ENCODE measurements at regions not wholly inside any gene's neighbourhood (a gene's known extent, or its start where the extent isn't known, plus 50 kb on each side); places are given as distances from the start of the nearest gene placed in this dataset.

DNA sequence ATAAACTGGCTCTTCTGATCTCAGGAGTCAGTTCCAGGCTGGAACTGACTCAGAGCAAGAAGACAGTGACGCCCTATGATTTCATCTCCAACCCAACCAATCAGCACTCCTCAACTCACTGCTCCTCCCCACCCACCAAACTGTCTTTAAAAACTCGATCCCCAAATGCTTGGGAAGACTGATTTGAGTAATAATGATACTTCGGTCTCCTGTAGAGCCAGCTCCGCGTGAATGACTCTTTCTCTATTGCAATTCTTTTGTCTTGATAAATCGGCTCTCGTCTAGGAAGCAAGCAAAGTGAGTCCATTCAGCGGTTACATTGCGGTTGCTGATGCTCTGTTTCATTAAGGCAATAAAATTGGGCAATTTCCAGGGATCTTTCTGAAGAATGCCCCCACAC, 1025.3 kb upstream of the CNTNAP5 start:
- no peak overlapping the region for H3K27ac Mint-ChIP-seq
- H3K9me3 Mint-ChIP-seq (ENCODE audit: low read depth) = peaks cover 5% of the 10 kb centered on the region
- H3K27me3 Mint-ChIP-seq = no peaks in the 10 kb centered on the region

DNA sequence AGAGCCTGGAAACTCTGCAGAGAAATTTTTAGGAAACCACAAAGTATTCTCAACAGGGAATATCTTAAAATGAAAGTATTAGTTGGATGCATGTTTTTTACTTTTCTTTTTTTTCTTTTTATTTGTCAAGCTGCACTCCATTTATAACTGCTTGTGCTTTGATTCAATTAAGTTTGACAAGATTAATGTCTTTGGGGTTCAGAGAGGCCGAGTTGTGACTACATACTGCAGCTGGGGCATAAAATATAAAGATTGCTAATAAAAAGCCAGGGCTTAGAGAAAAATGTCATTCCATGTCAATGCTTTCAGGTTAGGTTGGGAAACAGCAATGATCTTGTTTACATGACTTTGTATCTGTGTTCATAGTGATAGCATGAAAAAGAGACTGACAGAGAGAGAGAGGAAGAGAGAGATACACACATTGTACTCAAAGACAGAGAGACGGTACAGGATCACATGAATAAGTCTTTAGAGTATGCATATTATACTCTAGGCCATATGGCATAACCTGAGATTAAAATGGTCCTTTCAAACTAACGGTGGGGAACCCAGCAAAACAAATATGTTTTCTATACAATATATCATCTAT, 1022.3 kb upstream of the CNTNAP5 start:
- H3K4me3 Mint-ChIP-seq = no peak overlapping the region
- H3K4me1 Mint-ChIP-seq (ENCODE audit: low read depth) = no peaks in the 10 kb centered on the region
- no peaks in the 10 kb centered on the region for H3K27me3 Mint-ChIP-seq
- H3K36me3 Mint-ChIP-seq = no peaks in the 10 kb centered on the region
- H3K27ac Mint-ChIP-seq = no peak overlapping the region
- peaks cover 16% of the 10 kb centered on the region for H3K9me3 Mint-ChIP-seq (ENCODE audit: low read depth)

More for the DNA sequence above, 1025.3 kb upstream of the CNTNAP5 start:
- Mint-ChIP-seq H3K4me3 (no peak overlapping the region), H3K4me1 (ENCODE audit: low read depth) (no peaks in the 10 kb centered on the region), H3K36me3 (no peaks in the 10 kb centered on the region)

DNA sequence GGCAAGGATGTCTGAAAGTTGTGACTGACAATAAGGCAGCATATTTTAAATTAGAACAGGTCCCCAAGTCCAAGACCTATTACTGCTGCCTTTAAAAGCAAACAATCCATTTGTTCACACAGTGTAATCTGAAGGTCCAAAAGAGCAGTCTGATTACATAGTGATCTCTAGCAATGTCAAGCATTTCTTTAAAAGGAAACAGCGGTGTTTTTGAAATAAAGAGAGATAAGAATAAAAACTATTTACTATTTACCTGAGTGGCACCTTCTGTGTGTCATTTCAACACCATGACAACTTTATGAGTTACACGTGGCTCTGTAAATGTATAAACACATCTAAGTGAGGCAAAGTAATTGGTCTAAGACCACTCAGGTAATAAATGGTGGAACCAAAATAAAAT, 1009.9 kb upstream of the CNTNAP5 start:
- Mint-ChIP-seq H3K27ac (no peak overlapping the region), H3K4me1 (ENCODE audit: low read depth) (no peaks in the 10 kb centered on the region), H3K36me3 (no peaks in the 10 kb centered on the region), H3K9me3 (ENCODE audit: low read depth) (peaks cover 23% of the 10 kb centered on the region), H3K27me3 (no peaks in the 10 kb centered on the region), H3K4me3 (no peak overlapping the region)

DNA sequence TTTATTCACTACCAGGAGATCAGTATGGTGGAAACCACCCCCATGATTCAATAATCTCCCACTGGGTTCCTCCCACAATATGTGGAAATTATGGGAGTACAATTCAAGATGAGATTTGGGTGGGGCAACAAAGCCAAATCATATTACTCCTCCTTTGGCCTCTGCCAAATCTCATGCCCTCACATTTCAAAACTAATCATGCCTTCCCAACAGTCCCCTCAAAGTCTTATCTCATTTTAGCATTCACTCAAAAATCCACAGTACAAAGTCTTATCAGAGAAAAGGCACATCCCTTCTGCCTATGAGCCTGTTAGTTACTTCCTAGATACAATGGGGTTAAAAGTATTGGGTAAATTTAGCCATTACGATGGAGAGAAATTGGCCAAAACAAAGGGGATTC, 989.5 kb upstream of the CNTNAP5 start:
- no peaks in the 10 kb centered on the region for H3K36me3 Mint-ChIP-seq
- H3K4me3 Mint-ChIP-seq = no peak overlapping the region
- H3K9me3 Mint-ChIP-seq (ENCODE audit: low read depth) = peaks cover 35% of the 10 kb centered on the region
- no peaks in the 10 kb centered on the region for H3K4me1 Mint-ChIP-seq (ENCODE audit: low read depth)
- no peak overlapping the region for H3K27ac Mint-ChIP-seq
- no peaks in the 10 kb centered on the region for H3K27me3 Mint-ChIP-seq

DNA sequence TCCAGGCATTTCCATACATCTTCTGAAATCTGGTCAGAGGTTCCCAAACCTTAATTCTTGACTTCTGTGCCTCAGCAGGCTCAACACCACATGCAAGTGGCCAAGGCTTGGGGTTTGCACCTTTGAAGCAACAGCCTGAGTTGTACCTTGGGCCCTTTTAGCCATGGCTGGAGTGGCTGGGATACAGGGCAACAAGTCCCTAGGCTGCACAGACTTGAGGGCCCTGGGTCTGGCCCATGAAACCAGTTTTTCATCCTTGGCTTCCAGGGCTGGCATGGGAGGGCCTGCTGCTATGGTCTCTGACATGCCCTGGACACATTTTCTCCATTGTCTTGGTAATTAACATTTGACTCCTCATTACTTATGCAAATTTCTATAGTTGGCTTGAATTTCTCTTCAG, 988.8 kb upstream of the CNTNAP5 start:
- H3K4me3 Mint-ChIP-seq = no peak overlapping the region
- H3K27me3 Mint-ChIP-seq = no peaks in the 10 kb centered on the region
- peaks cover 35% of the 10 kb centered on the region for H3K9me3 Mint-ChIP-seq (ENCODE audit: low read depth)
- no peaks in the 10 kb centered on the region for H3K36me3 Mint-ChIP-seq
- no peaks in the 10 kb centered on the region for H3K4me1 Mint-ChIP-seq (ENCODE audit: low read depth)
- H3K27ac Mint-ChIP-seq = no peak overlapping the region

DNA sequence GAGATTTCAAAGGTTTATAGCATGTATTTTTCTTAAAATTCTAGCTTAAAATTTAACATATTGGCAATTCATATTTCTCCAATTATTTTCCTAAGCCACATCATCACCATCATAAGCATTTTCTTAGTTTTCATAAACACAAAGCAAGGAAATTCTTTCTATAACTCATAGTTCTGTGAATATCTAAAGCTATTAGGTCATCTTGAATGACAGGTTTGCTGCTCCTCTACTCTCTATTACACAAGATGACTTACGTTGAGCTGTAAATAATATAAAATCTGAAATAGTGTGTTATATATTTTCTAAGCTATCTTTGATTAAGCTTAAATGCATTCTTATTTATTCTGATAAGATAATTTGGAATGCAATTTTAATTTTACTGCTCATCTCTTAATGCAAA, 984.6 kb upstream of the CNTNAP5 start:
- Mint-ChIP-seq H3K9me3 (ENCODE audit: low read depth) (peaks cover 20% of the 10 kb centered on the region), H3K36me3 (no peaks in the 10 kb centered on the region), H3K4me3 (no peak overlapping the region), H3K4me1 (ENCODE audit: low read depth) (no peaks in the 10 kb centered on the region), H3K27ac (no peak overlapping the region), H3K27me3 (no peaks in the 10 kb centered on the region)

DNA sequence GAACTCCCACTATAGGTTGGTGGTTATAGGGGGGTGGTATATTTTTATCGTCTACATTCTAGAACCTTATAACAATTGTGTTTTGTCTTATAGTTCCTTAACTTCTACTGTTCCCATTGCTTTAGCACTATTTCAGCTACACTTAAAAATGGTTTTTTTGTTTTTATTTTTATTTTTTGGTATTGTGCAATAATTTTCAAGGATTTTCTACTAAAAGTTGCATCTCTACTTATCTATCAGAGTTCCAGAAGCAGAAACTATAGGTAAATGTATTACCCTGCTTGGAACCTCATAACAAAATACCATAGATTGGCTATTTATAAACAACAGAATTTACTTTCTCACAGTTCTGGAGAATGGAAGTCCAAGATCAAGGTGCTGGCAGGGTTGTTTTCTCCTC, 981.6 kb upstream of the CNTNAP5 start:
- H3K4me1 Mint-ChIP-seq (ENCODE audit: low read depth) = no peaks in the 10 kb centered on the region
- H3K27me3 Mint-ChIP-seq = no peaks in the 10 kb centered on the region
- no peak overlapping the region for H3K27ac Mint-ChIP-seq
- H3K4me3 Mint-ChIP-seq = no peak overlapping the region
- no peaks in the 10 kb centered on the region for H3K36me3 Mint-ChIP-seq
- peaks cover 8% of the 10 kb centered on the region for H3K9me3 Mint-ChIP-seq (ENCODE audit: low read depth)

DNA sequence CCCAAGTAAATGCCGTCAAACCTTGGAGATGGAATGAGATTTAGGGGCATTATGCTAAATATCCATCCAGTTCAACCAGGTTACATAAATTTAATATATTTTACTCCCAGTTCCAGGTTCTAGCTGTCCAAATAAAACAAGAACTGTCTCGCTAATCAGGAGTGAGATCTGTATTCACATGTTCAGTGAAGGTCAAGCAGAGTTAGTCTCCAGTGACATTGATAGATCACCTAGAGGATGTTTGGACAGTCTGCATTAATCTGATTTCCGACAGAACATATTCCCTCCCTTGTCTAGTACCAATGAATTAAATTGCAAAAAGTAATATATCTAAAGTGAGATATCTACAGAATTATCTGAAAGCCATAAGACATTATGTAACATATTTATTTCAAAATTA, 979.4 kb upstream of the CNTNAP5 start:
- Mint-ChIP-seq H3K27ac (no peak overlapping the region), H3K9me3 (ENCODE audit: low read depth) (peaks cover 10% of the 10 kb centered on the region), H3K27me3 (no peaks in the 10 kb centered on the region), H3K4me3 (no peak overlapping the region), H3K36me3 (no peaks in the 10 kb centered on the region), H3K4me1 (ENCODE audit: low read depth) (no peaks in the 10 kb centered on the region)

DNA sequence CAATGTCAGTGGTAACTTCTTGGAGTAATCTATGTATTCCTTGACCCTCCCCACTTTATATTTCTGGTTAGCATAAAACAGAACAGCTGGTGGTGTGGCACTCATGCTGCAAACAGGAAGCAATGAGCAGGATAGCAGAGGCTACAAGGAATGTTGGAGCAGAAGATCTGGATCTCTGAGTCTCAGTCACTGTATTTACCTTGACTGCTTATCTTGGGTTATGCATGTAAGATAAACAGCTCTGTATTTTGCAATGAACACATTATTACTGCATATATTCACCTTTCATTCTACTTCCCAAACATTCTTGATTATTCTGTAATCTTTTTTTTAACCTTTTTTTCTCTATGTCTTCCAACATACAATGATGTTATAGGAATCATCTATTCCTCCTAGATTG, 977.9 kb upstream of the CNTNAP5 start:
- H3K27ac Mint-ChIP-seq = no peak overlapping the region
- no peaks in the 10 kb centered on the region for H3K36me3 Mint-ChIP-seq
- H3K4me3 Mint-ChIP-seq = no peak overlapping the region
- H3K4me1 Mint-ChIP-seq (ENCODE audit: low read depth) = no peaks in the 10 kb centered on the region
- H3K9me3 Mint-ChIP-seq (ENCODE audit: low read depth) = peaks cover 10% of the 10 kb centered on the region
- H3K27me3 Mint-ChIP-seq = no peaks in the 10 kb centered on the region

DNA sequence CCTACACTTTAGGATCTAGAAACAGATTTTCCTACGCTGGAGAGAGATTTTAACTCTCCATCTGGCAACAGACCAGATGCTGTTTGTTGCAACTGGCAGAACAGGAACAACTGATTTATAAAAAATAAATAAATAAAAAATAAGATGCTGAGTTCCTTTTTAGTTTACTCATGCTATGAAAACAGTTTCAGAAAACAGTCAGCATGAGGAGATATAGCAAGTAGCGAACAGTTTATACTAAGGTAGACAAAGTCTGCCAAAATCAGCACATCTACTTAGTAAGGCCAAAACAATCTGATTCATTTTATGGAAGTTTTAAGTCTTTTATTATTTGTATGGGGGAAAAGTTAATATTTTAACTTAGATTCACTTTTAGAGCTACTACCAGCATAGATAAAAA, 974.0 kb upstream of the CNTNAP5 start:
- peaks cover 7% of the 10 kb centered on the region for H3K9me3 Mint-ChIP-seq (ENCODE audit: low read depth)
- H3K27ac Mint-ChIP-seq = no peak overlapping the region
- no peaks in the 10 kb centered on the region for H3K36me3 Mint-ChIP-seq
- H3K4me1 Mint-ChIP-seq (ENCODE audit: low read depth) = no peaks in the 10 kb centered on the region
- H3K27me3 Mint-ChIP-seq = no peaks in the 10 kb centered on the region
- H3K4me3 Mint-ChIP-seq = no peak overlapping the region

DNA sequence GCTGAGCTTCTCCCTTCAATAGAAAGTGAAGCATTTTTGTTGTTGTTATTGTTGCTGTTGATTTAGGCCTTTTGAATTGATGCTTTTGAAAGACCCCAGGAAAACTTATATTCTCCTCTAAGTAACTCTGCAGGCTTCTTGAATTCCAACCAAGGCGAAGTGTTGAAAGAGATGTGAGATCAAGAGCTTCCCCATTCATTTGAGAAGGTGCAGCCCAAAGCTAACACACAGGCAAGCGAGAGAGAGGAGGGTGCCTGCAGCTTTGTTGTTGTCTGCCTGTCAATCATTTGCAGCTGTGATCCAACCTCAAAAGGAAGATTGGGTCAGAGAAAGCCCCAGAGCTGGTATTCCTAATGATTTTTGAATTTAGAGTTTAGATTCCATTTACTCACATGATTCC, 963.6 kb upstream of the CNTNAP5 start:
- Mint-ChIP-seq H3K9me3 (ENCODE audit: low read depth) (peaks cover 10% of the 10 kb centered on the region), H3K4me1 (ENCODE audit: low read depth) (no peaks in the 10 kb centered on the region), H3K36me3 (no peaks in the 10 kb centered on the region), H3K27ac (no peak overlapping the region), H3K27me3 (no peaks in the 10 kb centered on the region), H3K4me3 (no peak overlapping the region)

DNA sequence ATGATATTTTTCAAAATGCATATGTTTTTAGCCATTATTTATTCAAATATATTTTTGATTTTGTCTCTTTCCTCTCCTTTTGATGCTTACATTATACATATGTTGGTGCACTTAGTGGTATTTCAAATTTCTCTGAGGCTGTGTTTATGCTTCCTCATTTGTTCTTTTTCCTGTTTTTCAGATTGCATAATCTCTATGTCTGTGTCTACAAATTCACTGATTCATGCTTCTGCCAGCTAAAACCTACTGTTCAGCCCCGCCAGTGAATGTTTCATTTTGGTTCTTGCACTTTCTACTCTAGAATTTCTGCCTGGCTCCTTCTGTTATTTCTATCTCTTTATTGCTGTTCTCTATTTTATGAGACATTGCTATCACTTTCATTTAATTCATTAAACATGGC, 951.7 kb upstream of the CNTNAP5 start:
- H3K9me3 Mint-ChIP-seq (ENCODE audit: low read depth) = peaks cover 21% of the 10 kb centered on the region
- no peaks in the 10 kb centered on the region for H3K27me3 Mint-ChIP-seq
- H3K4me1 Mint-ChIP-seq (ENCODE audit: low read depth) = no peaks in the 10 kb centered on the region
- H3K27ac Mint-ChIP-seq = no peak overlapping the region
- no peaks in the 10 kb centered on the region for H3K36me3 Mint-ChIP-seq
- no peak overlapping the region for H3K4me3 Mint-ChIP-seq

DNA sequence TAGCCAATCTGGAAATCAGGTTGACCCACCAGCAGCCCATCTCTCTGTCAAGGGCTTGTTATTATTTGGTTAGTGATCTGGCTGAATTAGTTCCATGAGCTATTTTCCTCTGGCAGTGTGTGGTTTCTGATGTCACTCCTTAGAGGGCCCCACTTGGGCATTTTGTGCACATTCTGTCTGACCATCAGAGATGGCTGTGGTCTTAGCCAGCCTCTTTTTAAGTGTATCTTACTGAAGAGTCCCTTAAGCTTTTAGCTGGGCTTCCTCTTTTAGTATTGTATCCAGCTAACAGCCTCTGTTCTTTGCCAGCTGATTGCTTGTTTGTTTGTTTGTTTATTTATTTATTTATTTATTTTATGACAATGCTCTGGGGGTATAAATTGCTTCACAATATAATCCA, 951.1 kb upstream of the CNTNAP5 start:
- no peak overlapping the region for H3K27ac Mint-ChIP-seq
- no peaks in the 10 kb centered on the region for H3K27me3 Mint-ChIP-seq
- H3K9me3 Mint-ChIP-seq (ENCODE audit: low read depth) = peaks cover 21% of the 10 kb centered on the region
- no peak overlapping the region for H3K4me3 Mint-ChIP-seq
- H3K4me1 Mint-ChIP-seq (ENCODE audit: low read depth) = no peaks in the 10 kb centered on the region
- no peaks in the 10 kb centered on the region for H3K36me3 Mint-ChIP-seq

DNA sequence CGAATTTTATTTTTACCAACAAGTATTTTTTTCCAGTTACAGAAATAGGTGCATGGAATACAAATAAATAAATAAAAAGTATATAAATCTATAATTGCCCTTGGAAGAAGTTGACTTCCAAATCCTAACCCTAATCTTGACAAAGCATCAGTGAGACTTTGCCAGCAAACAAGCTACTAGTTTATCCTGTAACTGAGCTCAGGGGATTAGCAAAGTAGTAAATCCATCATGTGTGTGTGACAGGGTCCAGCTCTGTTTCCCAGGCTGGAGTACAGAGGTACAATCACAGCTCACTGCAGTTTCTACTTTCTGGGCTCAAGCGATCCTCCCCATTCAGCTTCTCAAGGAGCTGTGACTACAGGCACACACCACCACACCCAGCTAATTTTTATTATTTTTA, 948.0 kb upstream of the CNTNAP5 start:
- Mint-ChIP-seq H3K27me3 (no peaks in the 10 kb centered on the region), H3K27ac (no peak overlapping the region), H3K4me1 (ENCODE audit: low read depth) (no peaks in the 10 kb centered on the region), H3K9me3 (ENCODE audit: low read depth) (peaks cover 28% of the 10 kb centered on the region), H3K4me3 (no peak overlapping the region), H3K36me3 (no peaks in the 10 kb centered on the region)

DNA sequence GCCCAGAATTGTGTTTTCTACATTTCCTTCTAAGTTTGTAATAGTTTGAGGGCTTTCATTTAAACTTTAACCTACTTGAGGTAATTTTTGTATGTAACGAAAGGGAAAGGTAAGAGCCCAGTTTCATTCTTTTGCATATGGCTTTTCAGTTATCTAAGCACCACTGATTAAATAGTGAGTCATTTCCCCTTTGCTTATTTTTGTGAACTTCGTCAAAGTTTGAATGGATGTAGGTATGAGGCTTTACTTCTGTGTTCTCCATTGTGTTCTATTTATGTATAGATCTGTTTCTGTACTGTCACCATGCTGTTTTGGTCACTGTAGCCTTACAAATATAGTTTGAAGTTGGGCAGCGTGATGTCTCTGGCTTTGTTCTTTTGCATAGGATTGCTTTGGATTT, 944.8 kb upstream of the CNTNAP5 start:
- peaks cover 21% of the 10 kb centered on the region for H3K9me3 Mint-ChIP-seq (ENCODE audit: low read depth)
- H3K4me3 Mint-ChIP-seq = no peak overlapping the region
- H3K27ac Mint-ChIP-seq = no peak overlapping the region
- no peaks in the 10 kb centered on the region for H3K4me1 Mint-ChIP-seq (ENCODE audit: low read depth)
- H3K27me3 Mint-ChIP-seq = no peaks in the 10 kb centered on the region
- H3K36me3 Mint-ChIP-seq = no peaks in the 10 kb centered on the region

DNA sequence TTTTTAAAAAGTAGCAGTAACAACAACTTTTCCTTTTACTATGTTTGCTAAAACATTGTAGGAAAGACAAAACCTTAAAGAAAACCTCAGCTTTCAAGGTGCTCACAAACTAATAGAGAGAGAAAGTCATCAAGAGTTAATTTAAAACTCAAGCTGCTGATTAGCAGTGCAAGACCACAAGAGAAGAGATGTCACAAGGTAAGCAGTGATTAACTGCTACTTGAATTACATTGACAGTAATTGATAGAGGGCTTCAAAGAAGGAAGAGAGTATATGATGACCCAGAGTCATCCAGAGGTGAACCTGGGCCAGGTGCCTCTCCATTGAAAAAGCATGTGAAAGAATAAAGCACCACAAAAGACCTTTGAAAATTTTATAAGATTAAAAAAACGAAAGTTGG, 939.6 kb upstream of the CNTNAP5 start:
- peaks cover under 1% of the 10 kb centered on the region for H3K9me3 Mint-ChIP-seq (ENCODE audit: low read depth)
- H3K27me3 Mint-ChIP-seq = no peaks in the 10 kb centered on the region
- H3K27ac Mint-ChIP-seq = no peak overlapping the region
- H3K4me1 Mint-ChIP-seq (ENCODE audit: low read depth) = no peaks in the 10 kb centered on the region
- no peak overlapping the region for H3K4me3 Mint-ChIP-seq
- no peaks in the 10 kb centered on the region for H3K36me3 Mint-ChIP-seq
